CD4-positive, alpha-beta memory T cell (primary cell): ENCODE measurements at regions not wholly inside any gene's neighbourhood (a gene's known extent, or its start where the extent isn't known, plus 50 kb on each side); places are given as distances from the start of the nearest gene placed in this dataset.

Experiments used
- CTCF ChIA-PET: fragments of 350-600 bp; sonication (Branson Sonifier 250); formaldehyde crosslinking; loops from one replicate; lab custom pipeline; 2021; ENCODE audit warnings: inconsistent platforms; ENCODE audit not compliant: partially characterized antibody; lab: Charles Lee
- POLR2A ChIA-PET: fragments of 350-600 bp; sonication (Branson Sonifier 250); formaldehyde crosslinking; loops from one replicate; lab custom pipeline; 2021; ENCODE audit not compliant: partially characterized antibody; lab: Charles Lee
- DNase-seq, 5 donors: peaks; one replicate each; pipeline versions ENCODE4 v3.0.0 to v3.0.0-alpha.2; 2020 to 2022; ENCODE audit warnings: mixed read lengths in 1 of 5
- H3K27ac ChIP-seq: one replicate; pipeline ENCODE4 v1.7.0; 2013; ENCODE audit warnings: low read depth, low read length
- H3K27me3 ChIP-seq: 2 replicates; pipeline ENCODE4 v1.7.0; 2013; ENCODE audit warnings: mild to moderate bottlenecking, low read length, moderate library complexity; ENCODE audit not compliant: insufficient read depth
- H3K36me3 ChIP-seq: 2 replicates; pipeline ENCODE4 v1.7.0; 2013; ENCODE audit warnings: mild to moderate bottlenecking, low read length, moderate library complexity; ENCODE audit not compliant: insufficient read depth
- H3K4me1 ChIP-seq: 2 replicates; pipeline ENCODE4 v1.7.0; 2013; ENCODE audit warnings: mild to moderate bottlenecking, low read length, moderate library complexity; ENCODE audit not compliant: insufficient read depth
- H3K4me3 ChIP-seq, 2 donors: one replicate each; pipeline ENCODE4 v1.7.0; 2013; ENCODE audit warnings: low read length in 2 of 2, mild to moderate bottlenecking in 1 of 2
- H3K9me3 ChIP-seq, 2 donors: one replicate each; pipeline ENCODE4 v1.7.0; 2013; ENCODE audit warnings: low read length in 2 of 2, control low read depth in 1 of 2; ENCODE audit not compliant: control insufficient read depth in 1 of 2
- H3K27ac Mint-ChIP-seq, 7 donors: one replicate each; pipeline ENCODE4 v1.8.0; 2020 to 2021; ENCODE audit warnings: mixed read lengths in 7 of 7, mild to moderate bottlenecking in 6 of 7, inconsistent platforms in 3 of 7, moderate library complexity in 3 of 7
- H3K27me3 Mint-ChIP-seq, 2 donors: one replicate each; pipeline ENCODE4 v1.8.0; 2020 to 2021; ENCODE audit warnings: mixed read lengths in 2 of 2
- H3K36me3 Mint-ChIP-seq, 2 donors: one replicate each; pipeline ENCODE4 v1.8.0; 2020 to 2021; ENCODE audit warnings: mixed read lengths in 2 of 2, inconsistent platforms in 1 of 2, mild to moderate bottlenecking in 1 of 2
- H3K4me1 Mint-ChIP-seq, 4 donors: one replicate each; pipeline ENCODE4 v1.8.0; 2020 to 2021; ENCODE audit warnings: mixed read lengths in 4 of 4, mild to moderate bottlenecking in 1 of 4
- H3K4me3 Mint-ChIP-seq, 8 donors: one replicate each; pipeline ENCODE4 v1.8.0; 2020 to 2021; ENCODE audit warnings: mixed read lengths in 8 of 8, mild to moderate bottlenecking in 7 of 8, moderate library complexity in 6 of 8, inconsistent platforms in 3 of 8
- H3K9me3 Mint-ChIP-seq, 8 donors: one replicate each; pipeline ENCODE4 v1.8.0; 2020 to 2021; ENCODE audit warnings: mixed read lengths in 8 of 8, mild to moderate bottlenecking in 5 of 8, inconsistent platforms in 3 of 8, moderate library complexity in 1 of 8
- intact Hi-C: fragments of 100-400 bp; cut with micrococcal nuclease; formaldehyde crosslinking; loops from one replicate; pipeline ENCODE4 v1.15.1; 2023

DNA sequence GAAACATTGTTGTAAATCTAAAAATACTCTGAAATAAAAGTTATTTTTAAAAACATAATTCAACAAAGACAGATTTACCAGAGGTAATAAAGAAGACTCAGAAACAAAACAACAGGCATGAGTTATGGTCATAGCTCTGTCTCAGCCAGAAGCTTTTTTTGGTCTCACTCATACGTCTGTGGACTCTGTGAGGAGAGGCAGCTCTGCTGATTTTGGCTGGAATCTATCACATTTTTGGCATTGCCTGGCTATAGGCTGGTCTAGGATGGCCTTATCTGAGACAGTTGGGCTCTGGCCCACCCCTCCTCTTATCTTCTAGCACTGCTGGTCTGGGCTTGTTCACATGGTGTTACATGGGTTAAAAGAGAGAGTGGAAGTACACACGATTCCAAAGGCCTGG lies 514.0 kb upstream of the BTBD3 start:
- H3K9me3 ChIP-seq: no peaks in the 10 kb centered on the region
- no peak overlapping the region for H3K27ac ChIP-seq
- intact Hi-C loops: no loop called here
- POLR2A ChIA-PET: no interaction called here
- H3K4me3 Mint-ChIP-seq: no peak overlapping the region
- peaks cover 0 to 5% (median 3%) of the 10 kb centered on the region in 8 donors for H3K9me3 Mint-ChIP-seq
- H3K36me3 ChIP-seq: no peaks in the 10 kb centered on the region
- no peaks in the 10 kb centered on the region for H3K36me3 Mint-ChIP-seq
- CTCF ChIA-PET: no interaction called here
- no peak overlapping the region for H3K4me3 ChIP-seq
- H3K27me3 Mint-ChIP-seq: no peaks in the 10 kb centered on the region
- H3K4me1 Mint-ChIP-seq: no peaks in the 10 kb centered on the region
- H3K27me3 ChIP-seq: no peaks in the 10 kb centered on the region
- H3K27ac Mint-ChIP-seq: no peak overlapping the region
- no peak for DNase-seq
- H3K4me1 ChIP-seq: no peaks in the 10 kb centered on the region

DNA sequence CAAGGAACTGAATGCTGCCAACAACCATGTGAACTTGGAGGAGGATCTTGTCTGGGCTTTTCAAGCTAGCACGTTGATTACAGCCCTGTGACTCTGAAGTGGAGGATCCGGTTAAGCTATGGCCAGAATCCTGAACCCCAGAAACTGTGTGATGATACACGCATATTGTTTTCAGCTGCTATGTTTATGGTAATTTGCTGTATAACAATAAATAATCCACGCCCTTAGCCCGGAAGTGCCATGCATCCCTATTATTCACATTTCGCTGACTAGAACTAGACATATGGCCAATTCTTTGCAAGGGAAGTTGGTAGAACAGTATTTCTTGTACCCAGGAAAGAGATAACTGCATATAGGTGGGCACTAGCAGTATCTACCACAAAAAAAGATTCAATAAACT lies 510.8 kb upstream of the BTBD3 start:
- H3K4me3 Mint-ChIP-seq: no peak overlapping the region
- no peaks in the 10 kb centered on the region for H3K27me3 Mint-ChIP-seq
- intact Hi-C loops: no loop called here
- CTCF ChIA-PET: no interaction called here
- no peak for DNase-seq
- H3K9me3 Mint-ChIP-seq: peaks cover 0 to 10% (median 4%) of the 10 kb centered on the region in 8 donors
- Histone ChIP-seq H3K27ac (no peak overlapping the region), H3K4me3 (no peak overlapping the region), H3K27me3 (no peaks in the 10 kb centered on the region), H3K9me3 (no peaks in the 10 kb centered on the region), H3K36me3 (no peaks in the 10 kb centered on the region), H3K4me1 (no peaks in the 10 kb centered on the region)
- no peak overlapping the region for H3K27ac Mint-ChIP-seq
- no peaks in the 10 kb centered on the region for H3K4me1 Mint-ChIP-seq
- no peaks in the 10 kb centered on the region for H3K36me3 Mint-ChIP-seq
- POLR2A ChIA-PET: no interaction called here

DNA sequence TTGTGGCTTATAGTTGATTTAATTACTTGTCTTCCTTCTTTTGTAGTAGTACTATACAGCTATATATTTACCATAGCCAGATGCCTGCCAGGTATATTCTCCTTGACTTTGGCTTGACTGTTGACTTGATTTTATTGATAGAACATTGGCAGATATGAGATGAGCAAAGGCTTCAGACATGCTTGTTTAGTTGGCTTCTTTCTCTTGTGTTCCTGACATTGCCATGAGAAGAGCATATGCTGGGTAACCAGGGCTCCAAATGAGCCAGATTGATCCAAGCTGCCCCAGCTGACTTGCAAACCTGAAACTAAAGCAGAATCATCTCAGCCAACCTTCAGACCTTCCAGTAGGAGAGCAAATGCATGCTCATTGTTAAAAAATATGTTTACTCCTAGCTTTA lies 508.1 kb upstream of the BTBD3 start:
- Histone ChIP-seq H3K4me1 (no peaks in the 10 kb centered on the region), H3K27ac (no peak overlapping the region), H3K4me3 (no peak overlapping the region), H3K36me3 (no peaks in the 10 kb centered on the region), H3K27me3 (no peaks in the 10 kb centered on the region), H3K9me3 (no peaks in the 10 kb centered on the region)
- ChIA-PET POLR2A (no interaction called here), CTCF (no interaction called here)
- H3K36me3 Mint-ChIP-seq: no peaks in the 10 kb centered on the region
- H3K27ac Mint-ChIP-seq: no peak overlapping the region
- no peaks in the 10 kb centered on the region for H3K27me3 Mint-ChIP-seq
- H3K9me3 Mint-ChIP-seq: peaks cover 0 to 21% (median 7%) of the 10 kb centered on the region in 8 donors
- intact Hi-C loops: no loop called here
- no peak overlapping the region for H3K4me3 Mint-ChIP-seq
- DNase-seq: no peak
- H3K4me1 Mint-ChIP-seq: no peaks in the 10 kb centered on the region

DNA sequence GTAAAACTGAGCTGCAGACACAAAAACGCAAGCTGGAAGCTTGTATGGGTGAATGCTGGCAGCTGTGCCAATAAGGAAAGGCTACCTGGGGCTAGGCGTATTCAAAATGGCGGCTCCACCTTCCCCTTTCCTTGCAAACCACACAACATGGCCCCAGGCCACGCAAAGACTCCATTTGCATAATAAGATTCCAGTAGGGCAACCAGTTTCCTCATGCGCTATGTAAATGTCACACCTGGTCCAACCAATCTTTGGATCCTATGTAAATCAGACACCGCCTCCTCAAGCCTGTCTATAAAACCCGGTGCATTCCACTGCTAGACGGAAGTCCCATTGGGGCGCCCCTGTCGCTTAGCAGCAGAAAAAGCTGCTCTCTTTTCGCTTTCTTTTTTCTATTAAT lies 505.9 kb upstream of the BTBD3 start:
- Histone ChIP-seq H3K4me3 (no peak overlapping the region), H3K4me1 (no peaks in the 10 kb centered on the region), H3K36me3 (no peaks in the 10 kb centered on the region), H3K27ac (no peak overlapping the region), H3K27me3 (no peaks in the 10 kb centered on the region), H3K9me3 (no peaks in the 10 kb centered on the region)
- Mint-ChIP-seq H3K4me1 (no peaks in the 10 kb centered on the region), H3K36me3 (no peaks in the 10 kb centered on the region), H3K27ac (no peak overlapping the region), H3K4me3 (no peak overlapping the region), H3K27me3 (no peaks in the 10 kb centered on the region), H3K9me3 (peaks cover 0 to 17% (median 5%) of the 10 kb centered on the region in 8 donors)
- ChIA-PET POLR2A (no interaction called here), CTCF (no interaction called here)
- DNase-seq: no peak
- intact Hi-C loops: no loop called here

DNA sequence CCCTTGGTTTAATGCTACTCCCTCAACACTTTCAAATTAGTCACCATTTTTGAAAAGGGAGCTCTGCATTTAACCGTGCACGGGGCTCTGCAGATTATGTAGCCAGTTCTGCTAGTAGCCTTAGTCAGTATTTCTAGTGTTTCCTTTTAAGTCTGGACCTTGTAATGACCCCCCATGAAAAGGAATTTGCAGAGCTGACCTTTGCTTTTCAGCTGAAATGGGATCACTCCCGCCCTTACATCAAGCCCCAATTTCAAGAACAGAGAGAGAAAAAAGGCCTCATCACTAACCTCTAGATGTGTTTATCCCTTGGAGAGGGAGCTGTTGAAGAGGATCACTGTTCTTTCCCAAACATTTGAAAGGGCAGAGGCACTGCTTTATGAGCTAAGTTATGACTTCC lies 490.7 kb upstream of the BTBD3 start:
- Mint-ChIP-seq H3K36me3 (no peaks in the 10 kb centered on the region), H3K27me3 (no peaks in the 10 kb centered on the region), H3K9me3 (peaks cover 0 to 6% (median 0%) of the 10 kb centered on the region in 8 donors), H3K27ac (no peak overlapping the region), H3K4me1 (no peaks in the 10 kb centered on the region), H3K4me3 (no peak overlapping the region)
- Histone ChIP-seq H3K27me3 (no peaks in the 10 kb centered on the region), H3K4me1 (no peaks in the 10 kb centered on the region), H3K4me3 (no peak overlapping the region), H3K27ac (no peak overlapping the region), H3K36me3 (no peaks in the 10 kb centered on the region), H3K9me3 (no peaks in the 10 kb centered on the region)
- DNase-seq: no peak
- POLR2A ChIA-PET: no interaction called here
- intact Hi-C loops: no loop called here
- CTCF ChIA-PET: no interaction called here

DNA sequence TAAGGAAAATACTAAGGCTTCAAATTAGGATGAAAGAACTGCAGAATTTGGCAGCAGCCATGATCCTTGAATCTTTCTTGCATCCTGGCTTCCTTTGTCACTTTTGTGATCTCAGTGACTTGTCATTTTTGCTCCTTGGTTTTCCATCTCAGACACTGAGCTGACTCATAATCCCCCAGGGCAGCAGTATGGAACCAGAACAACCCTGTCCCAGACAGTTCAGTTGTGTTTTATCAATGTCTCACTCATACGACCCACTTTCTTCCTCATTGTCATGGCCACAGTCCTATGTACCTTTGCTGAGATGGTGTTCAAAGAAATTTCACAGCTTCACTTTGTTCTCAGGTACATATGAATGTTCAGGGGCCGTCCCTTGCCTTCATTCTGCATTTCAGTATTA lies 488.5 kb upstream of the BTBD3 start:
- H3K4me3 Mint-ChIP-seq: no peak overlapping the region
- Histone ChIP-seq H3K36me3 (no peaks in the 10 kb centered on the region), H3K4me1 (no peaks in the 10 kb centered on the region), H3K9me3 (no peaks in the 10 kb centered on the region), H3K4me3 (no peak overlapping the region), H3K27me3 (no peaks in the 10 kb centered on the region), H3K27ac (no peak overlapping the region)
- H3K9me3 Mint-ChIP-seq: peaks cover 0 to 9% (median 3%) of the 10 kb centered on the region in 8 donors
- H3K4me1 Mint-ChIP-seq: no peaks in the 10 kb centered on the region
- no peaks in the 10 kb centered on the region for H3K36me3 Mint-ChIP-seq
- intact Hi-C loops: no loop called here
- ChIA-PET POLR2A (no interaction called here), CTCF (no interaction called here)
- no peak for DNase-seq
- no peak overlapping the region for H3K27ac Mint-ChIP-seq
- H3K27me3 Mint-ChIP-seq: no peaks in the 10 kb centered on the region

DNA sequence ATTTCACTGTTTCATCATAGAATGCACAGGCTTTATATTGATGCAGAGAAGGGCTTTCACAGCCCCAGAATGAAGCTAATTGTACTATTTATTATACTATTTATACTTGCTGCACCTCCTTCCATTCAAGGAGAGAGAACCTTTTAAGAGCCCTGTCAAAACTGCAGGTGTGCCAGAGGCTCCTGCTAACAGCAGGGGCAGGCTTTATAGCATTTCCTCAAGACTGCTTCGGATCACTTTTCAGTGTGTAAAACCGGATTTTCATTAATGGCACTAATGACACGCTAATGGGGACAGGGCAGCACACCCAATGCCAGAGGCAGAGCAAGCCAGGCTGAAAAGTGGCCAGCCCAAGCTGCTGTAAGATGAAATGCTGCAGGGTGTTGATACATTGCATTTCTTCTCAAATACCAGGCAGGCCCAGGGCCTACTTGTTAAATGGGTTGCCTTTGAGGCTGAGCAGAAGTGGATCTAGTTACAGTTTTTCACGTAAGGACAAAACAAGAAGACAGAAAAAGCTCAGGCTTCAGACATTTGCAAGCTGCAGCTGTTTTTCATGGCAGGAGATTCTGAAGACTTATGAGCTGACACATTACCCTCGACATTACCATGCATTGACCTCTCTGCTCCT lies 487.7 kb upstream of the BTBD3 start:
- POLR2A ChIA-PET: no interaction called here
- peaks cover 0 to 1% of the 10 kb centered on the region in 2 donors for H3K9me3 ChIP-seq
- Mint-ChIP-seq H3K27ac (no peak overlapping the region), H3K36me3 (no peaks in the 10 kb centered on the region), H3K4me3 (no peak overlapping the region), H3K9me3 (peaks cover 3 to 13% (median 8%) of the 10 kb centered on the region in 8 donors), H3K27me3 (no peaks in the 10 kb centered on the region), H3K4me1 (no peaks in the 10 kb centered on the region)
- no peaks in the 10 kb centered on the region for H3K4me1 ChIP-seq
- H3K27me3 ChIP-seq: no peaks in the 10 kb centered on the region
- no peak overlapping the region for H3K27ac ChIP-seq
- no peaks in the 10 kb centered on the region for H3K36me3 ChIP-seq
- intact Hi-C loops: no loop called here
- CTCF ChIA-PET: no interaction called here
- no peak overlapping the region for H3K4me3 ChIP-seq
- no peak for DNase-seq

DNA sequence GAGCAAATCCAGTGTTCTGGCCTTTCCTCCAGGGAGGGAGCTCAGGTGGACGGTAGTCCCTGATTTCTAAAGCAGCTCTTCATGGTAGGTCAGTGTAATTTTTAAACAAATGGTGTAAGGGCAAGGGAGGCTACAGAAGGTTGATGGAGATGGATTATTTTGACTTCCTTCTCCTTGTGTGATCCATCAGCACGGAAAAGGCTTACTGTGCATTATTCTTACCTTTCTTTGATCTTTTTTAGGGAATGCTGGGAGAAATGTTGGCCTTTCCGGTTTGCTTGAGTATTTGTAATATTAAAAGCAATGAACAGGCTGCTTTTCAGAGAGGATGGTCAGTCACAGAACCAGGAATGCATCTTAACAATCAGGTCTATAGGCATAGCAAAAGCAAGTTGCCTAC lies 487.0 kb upstream of the BTBD3 start:
- no peaks in the 10 kb centered on the region for H3K4me1 Mint-ChIP-seq
- intact Hi-C loops: no loop called here
- H3K27me3 Mint-ChIP-seq: no peaks in the 10 kb centered on the region

More for the DNA sequence above, 487.0 kb upstream of the BTBD3 start:
- no peak for DNase-seq
- Mint-ChIP-seq H3K27ac (no peak overlapping the region), H3K4me3 (no peak overlapping the region), H3K36me3 (no peaks in the 10 kb centered on the region), H3K9me3 (peaks cover 3 to 18% (median 10%) of the 10 kb centered on the region in 8 donors)
- Histone ChIP-seq H3K36me3 (no peaks in the 10 kb centered on the region), H3K27ac (no peak overlapping the region), H3K4me3 (no peak overlapping the region), H3K27me3 (no peaks in the 10 kb centered on the region), H3K4me1 (no peaks in the 10 kb centered on the region), H3K9me3 (peaks cover 0 to 3% of the 10 kb centered on the region in 2 donors)
- ChIA-PET CTCF (no interaction called here), POLR2A (no interaction called here)
